Calu3 (cell line): ENCODE measurements at regions not wholly inside any gene's neighbourhood (a gene's known extent, or its start where the extent isn't known, plus 50 kb on each side); places are given as distances from the start of the nearest gene placed in this dataset.

ENCODE experiments used
- BruUV-seq: library from RNA; stranded (reverse); fragments of 400-500 nt; replicated peaks from 2 replicates; lab custom pipeline; 2021; lab: Mats Ljungman, UMichigan
- CTCF ChIA-PET: fragments of 300-600 bp; sonication (Branson Sonifier 250); formaldehyde crosslinking; loops from one replicate; lab custom pipeline; 2022; ENCODE audit warnings: antibody characterized with exemption; lab: Charles Lee
- DNase-seq: peaks from one replicate; pipeline ENCODE4 v3.0.0; 2022
- H3K27ac Mint-ChIP-seq: one replicate; pipeline ENCODE4 v1.8.0; 2022; ENCODE audit warnings: mixed read lengths; ENCODE audit not compliant: unreplicated experiment
- H3K27me3 Mint-ChIP-seq: one replicate; pipeline ENCODE4 v1.8.0; 2022; ENCODE audit warnings: mixed read lengths; ENCODE audit not compliant: unreplicated experiment
- H3K36me3 Mint-ChIP-seq: one replicate; pipeline ENCODE4 v1.8.0; 2022; ENCODE audit warnings: mild to moderate bottlenecking, moderate library complexity, mixed read lengths; ENCODE audit not compliant: insufficient read depth, unreplicated experiment
- H3K4me1 Mint-ChIP-seq: one replicate; pipeline ENCODE4 v1.8.0; 2022; ENCODE audit warnings: mild to moderate bottlenecking, low read depth, mixed read lengths; ENCODE audit not compliant: unreplicated experiment
- H3K4me3 Mint-ChIP-seq: one replicate; pipeline ENCODE4 v1.8.0; 2022; ENCODE audit warnings: mild to moderate bottlenecking, low read depth, moderate library complexity, mixed read lengths; ENCODE audit not compliant: unreplicated experiment
- H3K9me3 Mint-ChIP-seq: one replicate; pipeline ENCODE4 v1.8.0; 2022; ENCODE audit warnings: low read depth, mixed read lengths; ENCODE audit not compliant: unreplicated experiment
- CTCF ChIP-seq: fragments of 200-600 bp; IDR thresholded peaks from one replicate; pipeline ENCODE4 v1.8.0; 2022; ENCODE audit warnings: antibody characterized with exemption; ENCODE audit not compliant: unreplicated experiment
- intact Hi-C: fragments of 100-400 bp; cut with micrococcal nuclease; formaldehyde crosslinking; loops from one replicate; pipeline ENCODE4 v1.10.0; 2022; ENCODE audit not compliant: unreplicated experiment

- intact Hi-C loops, result no loop called here
- Mint-ChIP-seq H3K36me3 (no peaks in the 10 kb centered on the region), H3K27me3 (no peaks in the 10 kb centered on the region), H3K27ac (no peak overlapping the region), H3K4me3 (no peak overlapping the region), H3K4me1 (no peaks in the 10 kb centered on the region), H3K9me3 (peaks cover 2% of the 10 kb centered on the region)
- CTCF ChIA-PET, result no interaction called here
- no peak for DNase-seq
- no TSS peak for BruUV-seq
- TF ChIP-seq CTCF, result no peak
Measured at GRCh38 chr17:27224526-27225315, 69.2 kb upstream of the WSB1 start.

GRCh38 chr17:27226611-27227230 is 67.2 kb upstream of the WSB1 start:
- no TSS peak for BruUV-seq
- peak; percentile 45 for DNase-seq
- Mint-ChIP-seq H3K27me3 (no peaks in the 10 kb centered on the region), H3K4me1 (no peaks in the 10 kb centered on the region), H3K4me3 (no peak overlapping the region), H3K27ac (no peak overlapping the region), H3K9me3 (peaks cover 2% of the 10 kb centered on the region), H3K36me3 (no peaks in the 10 kb centered on the region)
- TF ChIP-seq CTCF, result no peak
- CTCF ChIA-PET, result interaction anchor here (0.6 to 2.2 kb wide), 6 partner anchors 10 to 316 kb away, joined by 3 to 18 read pairs (median 4); partner anchors contain the start of gene WSB1
- intact Hi-C loops, result no loop called here

- no peak for DNase-seq
- no peaks in the 10 kb centered on the region for H3K4me1 Mint-ChIP-seq
- H3K27ac Mint-ChIP-seq, result no peak overlapping the region
- H3K4me3 Mint-ChIP-seq, result no peak overlapping the region
- intact Hi-C loops, result no loop called here
- H3K9me3 Mint-ChIP-seq, result no peaks in the 10 kb centered on the region
- H3K36me3 Mint-ChIP-seq, result no peaks in the 10 kb centered on the region
- no peak for TF ChIP-seq CTCF
- CTCF ChIA-PET, result no interaction called here
- BruUV-seq, result no TSS peak
- no peaks in the 10 kb centered on the region for H3K27me3 Mint-ChIP-seq
Measured at GRCh38 chr17:27230996-27231395, 62.9 kb upstream of the WSB1 start.

- BruUV-seq, result no TSS peak
- no peak overlapping the region for H3K4me3 Mint-ChIP-seq
- no peak for TF ChIP-seq CTCF
- H3K27me3 Mint-ChIP-seq, result no peaks in the 10 kb centered on the region
- H3K4me1 Mint-ChIP-seq, result no peaks in the 10 kb centered on the region
- no peaks in the 10 kb centered on the region for H3K9me3 Mint-ChIP-seq
- CTCF ChIA-PET, result no interaction called here
- DNase-seq, result no peak
- no peaks in the 10 kb centered on the region for H3K36me3 Mint-ChIP-seq
- H3K27ac Mint-ChIP-seq, result no peak overlapping the region
- intact Hi-C loops, result no loop called here
Measured at GRCh38 chr17:27232328-27232727, 61.6 kb upstream of the WSB1 start.
